ENCODE measurements at regions not wholly inside any gene's neighbourhood (a gene's known extent, or its start where the extent isn't known, plus 50 kb on each side); places are given as distances from the start of the nearest gene placed in this dataset.

GRCh38 chr9:129473523-129474244 is 147.2 kb downstream of the C9orf50 start:
- TF ChIP-seq POLR2AphosphoS5 (IDR thresholded peaks at IDR 0.05; ENCODE audit: low read depth, low read length) = no peak
- no peak for TF ChIP-seq YY1 (IDR thresholded peaks at IDR 0.05; ENCODE audit: low read depth)
- TF ChIP-seq ZBTB33 (IDR thresholded peaks at IDR 0.05; ENCODE audit: borderline replicate concordance, low read depth) = no peak
- no peak for TF ChIP-seq CTCF (IDR thresholded peaks at IDR 0.05)
- TF ChIP-seq ELF1 (IDR thresholded peaks at IDR 0.05) = no peak
- TF ChIP-seq FOXM1 (IDR thresholded peaks at IDR 0.05; ENCODE audit: low read depth) = no peak
- TF ChIP-seq USF2 (IDR thresholded peaks at IDR 0.05; ENCODE audit: borderline replicate concordance, low read depth, low read length) = no peak
- no peak for TF ChIP-seq CHD2 (IDR thresholded peaks at IDR 0.05; ENCODE audit: low read length, partially characterized antibody)
- no peak for TF ChIP-seq TAF1 (IDR thresholded peaks at IDR 0.05; ENCODE audit: borderline replicate concordance, low read depth, low read length)
